Liver (tissue), 8 donors: ENCODE measurements at regions not wholly inside any gene's neighbourhood (a gene's known extent, or its start where the extent isn't known, plus 50 kb on each side); places are given as distances from the start of the nearest gene placed in this dataset.

Source experiments
- DNase-seq: peaks from one replicate; pipeline ENCODE4 v3.0.0-alpha.2; 2017; ENCODE audit warnings: low spot score
- H3K27ac ChIP-seq, 2 donors: one replicate each; pipeline ENCODE4 v1.7.0; 2013; ENCODE audit warnings: inconsistent platforms in 2 of 2, low read length in 2 of 2, control low read depth in 1 of 2, low read depth in 1 of 2, mild to moderate bottlenecking in 1 of 2
- H3K27me3 ChIP-seq, 4 donors: one replicate each; pipeline versions ENCODE4 v1.6.1 to v1.7.0; 2013; ENCODE audit warnings: low read length in 3 of 4, inconsistent platforms in 1 of 4, mild to moderate bottlenecking in 1 of 4, moderate library complexity in 1 of 4; ENCODE audit not compliant: control insufficient read depth in 4 of 4, insufficient read depth in 4 of 4
- H3K36me3 ChIP-seq, 4 donors: one replicate each; pipeline versions ENCODE4 v1.6.1 to v1.7.0; 2013; ENCODE audit warnings: low read length in 3 of 4, mild to moderate bottlenecking in 3 of 4, low read depth in 1 of 4, moderate library complexity in 1 of 4; ENCODE audit not compliant: control insufficient read depth in 4 of 4, insufficient read depth in 3 of 4
- H3K4me1 ChIP-seq, 4 donors: one replicate each; pipeline versions ENCODE4 v1.6.1 to v1.7.0; 2013; ENCODE audit warnings: low read length in 3 of 4, mild to moderate bottlenecking in 3 of 4, moderate library complexity in 1 of 4; ENCODE audit not compliant: control insufficient read depth in 4 of 4, insufficient read depth in 4 of 4
- H3K4me3 ChIP-seq, 3 donors: one replicate each; pipeline versions ENCODE4 v1.6.1 to v1.7.0; 2013; ENCODE audit warnings: low read length in 3 of 3, control low read depth in 1 of 3, low read depth in 1 of 3, mild to moderate bottlenecking in 1 of 3
- H3K9ac ChIP-seq, 2 donors: one replicate each; pipeline ENCODE4 v1.7.0; 2013; ENCODE audit warnings: low read length in 2 of 2, mild to moderate bottlenecking in 2 of 2, moderate library complexity in 2 of 2, control low read depth in 1 of 2, low read depth in 1 of 2
- H3K9me3 ChIP-seq, 4 donors: one replicate each; pipeline versions ENCODE4 v1.6.1 to v1.7.0; 2013; ENCODE audit warnings: low read length in 3 of 4; ENCODE audit not compliant: control insufficient read depth in 4 of 4
- EGR1 ChIP-seq, 2 donors: IDR thresholded peaks; 2 replicates each; pipeline ENCODE4 v1.6.1; 2016 to 2018; ENCODE audit warnings: antibody characterized with exemption in 2 of 2, low read depth in 2 of 2
- FOXA1 ChIP-seq: IDR thresholded peaks from 2 replicates; pipeline ENCODE4 v1.6.1; 2016; ENCODE audit warnings: antibody characterized with exemption
- FOXA2 ChIP-seq: IDR thresholded peaks from 2 replicates; pipeline ENCODE4 v1.6.1; 2016; ENCODE audit warnings: antibody characterized with exemption
- GABPA ChIP-seq, 2 donors: IDR thresholded peaks in 1 of 2; conservative IDR thresholded peaks in 1 of 2; 2 replicates each; pipeline ENCODE4 v1.6.1; 2016; ENCODE audit warnings: antibody characterized with exemption in 2 of 2, mild to moderate bottlenecking in 1 of 2, moderate library complexity in 1 of 2
- HNF4A ChIP-seq, 2 donors: conservative IDR thresholded peaks; 2 replicates each; pipeline ENCODE4 v1.6.1; 2016; ENCODE audit warnings: antibody characterized with exemption in 2 of 2, mild to moderate bottlenecking in 2 of 2
- HNF4G ChIP-seq: IDR thresholded peaks from 2 replicates; pipeline ENCODE4 v1.6.1; 2016; ENCODE audit warnings: antibody characterized with exemption
- JUND ChIP-seq, 2 donors: IDR thresholded peaks; 2 replicates each; pipeline ENCODE4 v1.6.1; 2016; ENCODE audit warnings: antibody characterized with exemption in 2 of 2
- NR2F2 ChIP-seq: IDR thresholded peaks from 2 replicates; pipeline ENCODE4 v1.6.1; 2016; ENCODE audit warnings: antibody characterized with exemption
- REST ChIP-seq: IDR thresholded peaks from 2 replicates; pipeline ENCODE4 v1.6.1; 2016; ENCODE audit warnings: antibody characterized with exemption, mild to moderate bottlenecking
- RXRA ChIP-seq, 2 donors: IDR thresholded peaks; 2 replicates each; pipeline ENCODE4 v1.6.1; 2017 to 2018; ENCODE audit warnings: antibody characterized with exemption in 2 of 2, mild to moderate bottlenecking in 1 of 2
- SP1 ChIP-seq: IDR thresholded peaks from 2 replicates; pipeline ENCODE4 v1.6.1; 2018; ENCODE audit warnings: antibody characterized with exemption, mild to moderate bottlenecking
- TAF1 ChIP-seq: conservative IDR thresholded peaks from 2 replicates; pipeline ENCODE4 v1.6.1; 2016; ENCODE audit warnings: antibody characterized with exemption, mild to moderate bottlenecking
- YY1 ChIP-seq: IDR thresholded peaks from 2 replicates; pipeline ENCODE4 v1.6.1; 2016; ENCODE audit warnings: antibody characterized with exemption, mild to moderate bottlenecking
- WGBS: extraction: QIAGEN DNeasy Blood & Tissue Kit; methylation state at CpG from one replicate; pipeline ENCODE4 v1.1.7; 2013; 5-methylcytosine and 5-hydroxymethylcytosine counted together
- TF ChIP-seq, protein P1 (sequence below): IDR thresholded peaks from 2 replicates; pipeline ENCODE4 v1.6.1; 2016; ENCODE audit warnings: antibody characterized with exemption
- TF ChIP-seq, protein P2 (sequence below): fragments of 150-350 bp; IDR thresholded peaks from 2 replicates; pipeline ENCODE4 v1.5.1; 2017; ENCODE audit warnings: improper control_type of control experiment, low read depth, low read length; ENCODE audit not compliant: missing input control
- donor health status: healthy.
- donor health status: healthy.
- donor health status: healthy.
- donor health status: healthy.
- donor health status: healthy.

DNA sequence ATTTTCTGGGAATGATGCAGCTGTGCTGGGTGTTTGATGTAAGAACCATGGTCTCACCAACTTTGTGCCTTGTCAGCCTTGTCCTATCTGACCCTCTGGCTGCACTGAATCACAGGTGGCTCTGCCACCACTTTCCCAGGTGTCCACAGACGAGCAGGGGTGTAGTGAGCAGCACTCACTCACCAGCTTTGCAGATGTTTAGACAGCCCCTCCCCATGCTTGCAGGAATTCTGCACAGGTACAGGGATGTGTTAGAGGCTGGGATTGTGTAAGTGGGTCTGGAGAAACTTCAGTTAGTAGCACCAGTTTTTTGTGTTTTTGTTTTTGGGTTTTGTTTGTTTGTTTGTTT, 88.2 kb upstream of the NAA20 start:
- H3K36me3 ChIP-seq: no peaks in the 10 kb centered on the region
- no peaks in the 10 kb centered on the region for H3K4me1 ChIP-seq
- no peak overlapping the region for H3K9ac ChIP-seq
- WGBS: 89% methylated on average over 1 of the region's 1 CpG
- TF ChIP-seq FOXA2 (no peak), GABPA (IDR thresholded peaks at IDR 0.05 in 1 of 2, conservative IDR thresholded peaks at IDR 0.05 in 1 of 2) (no peak), TAF1 (no peak), HNF4G (no peak), EGR1 (IDR thresholded peaks at IDR 0.05; ENCODE audit: low read depth in 2 of 2) (no peak), REST (no peak), YY1 (no peak), FOXA1 (no peak), SP1 (no peak), RXRA (IDR thresholded peaks at IDR 0.05) (no peak), NR2F2 (no peak)
- TF ChIP-seq, protein P1, sequence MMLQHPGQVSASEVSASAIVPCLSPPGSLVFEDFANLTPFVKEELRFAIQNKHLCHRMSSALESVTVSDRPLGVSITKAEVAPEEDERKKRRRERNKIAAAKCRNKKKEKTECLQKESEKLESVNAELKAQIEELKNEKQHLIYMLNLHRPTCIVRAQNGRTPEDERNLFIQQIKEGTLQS: no peak
- DNase-seq: no peak
- H3K9me3 ChIP-seq: no peaks in the 10 kb centered on the region
- H3K27ac ChIP-seq: no peak overlapping the region
- H3K4me3 ChIP-seq: no peak overlapping the region
- H3K27me3 ChIP-seq: no peaks in the 10 kb centered on the region

GRCh38 chr20:19929481-19930145, 87.5 kb upstream of the NAA20 start:
- 83% methylated on average over 7 of the region's 7 CpGs for WGBS
- Histone ChIP-seq H3K27me3 (no peaks in the 10 kb centered on the region), H3K27ac (no peak overlapping the region), H3K36me3 (no peaks in the 10 kb centered on the region), H3K9me3 (no peaks in the 10 kb centered on the region), H3K4me1 (no peaks in the 10 kb centered on the region), H3K9ac (no peak overlapping the region), H3K4me3 (no peak overlapping the region)
- no peak for DNase-seq
- TF ChIP-seq HNF4G (no peak), GABPA (IDR thresholded peaks at IDR 0.05 in 1 of 2, conservative IDR thresholded peaks at IDR 0.05 in 1 of 2) (no peak), HNF4A (conservative IDR thresholded peaks at IDR 0.05) (no peak), JUND (IDR thresholded peaks at IDR 0.05) (no peak)
- TF ChIP-seq, protein P1: no peak
- TF ChIP-seq, protein P2, sequence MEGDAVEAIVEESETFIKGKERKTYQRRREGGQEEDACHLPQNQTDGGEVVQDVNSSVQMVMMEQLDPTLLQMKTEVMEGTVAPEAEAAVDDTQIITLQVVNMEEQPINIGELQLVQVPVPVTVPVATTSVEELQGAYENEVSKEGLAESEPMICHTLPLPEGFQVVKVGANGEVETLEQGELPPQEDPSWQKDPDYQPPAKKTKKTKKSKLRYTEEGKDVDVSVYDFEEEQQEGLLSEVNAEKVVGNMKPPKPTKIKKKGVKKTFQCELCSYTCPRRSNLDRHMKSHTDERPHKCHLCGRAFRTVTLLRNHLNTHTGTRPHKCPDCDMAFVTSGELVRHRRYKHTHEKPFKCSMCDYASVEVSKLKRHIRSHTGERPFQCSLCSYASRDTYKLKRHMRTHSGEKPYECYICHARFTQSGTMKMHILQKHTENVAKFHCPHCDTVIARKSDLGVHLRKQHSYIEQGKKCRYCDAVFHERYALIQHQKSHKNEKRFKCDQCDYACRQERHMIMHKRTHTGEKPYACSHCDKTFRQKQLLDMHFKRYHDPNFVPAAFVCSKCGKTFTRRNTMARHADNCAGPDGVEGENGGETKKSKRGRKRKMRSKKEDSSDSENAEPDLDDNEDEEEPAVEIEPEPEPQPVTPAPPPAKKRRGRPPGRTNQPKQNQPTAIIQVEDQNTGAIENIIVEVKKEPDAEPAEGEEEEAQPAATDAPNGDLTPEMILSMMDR: no peak
